ENCODE measurements at regions not wholly inside any gene's neighbourhood (a gene's known extent, or its start where the extent isn't known, plus 50 kb on each side); places are given as distances from the start of the nearest gene placed in this dataset.

GRCh38 chr3:76656531-76657070 is 383.3 kb upstream of the ROBO2 start:
- TF ChIP-seq EGR1 (IDR thresholded peaks at IDR 0.05), result no peak
- no peak for TF ChIP-seq TCF12 (IDR thresholded peaks at IDR 0.05; ENCODE audit: low read depth)
- no peak for TF ChIP-seq CEBPB (IDR thresholded peaks at IDR 0.05)
- no peak for TF ChIP-seq FOXM1 (IDR thresholded peaks at IDR 0.05; ENCODE audit: borderline replicate concordance, low read depth)
- no peak for TF ChIP-seq EP300 (IDR thresholded peaks at IDR 0.05; ENCODE audit: borderline replicate concordance)
- no peak for TF ChIP-seq NFIC (IDR thresholded peaks at IDR 0.05)
- TF ChIP-seq, protein P1, sequence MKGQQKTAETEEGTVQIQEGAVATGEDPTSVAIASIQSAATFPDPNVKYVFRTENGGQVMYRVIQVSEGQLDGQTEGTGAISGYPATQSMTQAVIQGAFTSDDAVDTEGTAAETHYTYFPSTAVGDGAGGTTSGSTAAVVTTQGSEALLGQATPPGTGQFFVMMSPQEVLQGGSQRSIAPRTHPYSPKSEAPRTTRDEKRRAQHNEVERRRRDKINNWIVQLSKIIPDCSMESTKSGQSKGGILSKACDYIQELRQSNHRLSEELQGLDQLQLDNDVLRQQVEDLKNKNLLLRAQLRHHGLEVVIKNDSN (IDR thresholded peaks at IDR 0.05), result no peak
- TF ChIP-seq CREB1 (IDR thresholded peaks at IDR 0.05; ENCODE audit: low read depth), result no peak

- TF ChIP-seq RAD21 (IDR thresholded peaks at IDR 0.05; ENCODE audit: low read depth) (no peak), EGR1 (IDR thresholded peaks at IDR 0.05) (no peak), TEAD4 (IDR thresholded peaks at IDR 0.05) (no peak), YY1 (IDR thresholded peaks at IDR 0.05; ENCODE audit: low read depth) (no peak), TAF1 (IDR thresholded peaks at IDR 0.05; ENCODE audit: low read depth) (no peak), EP300 (IDR thresholded peaks at IDR 0.05; ENCODE audit: borderline replicate concordance) (no peak)
- TF ChIP-seq, protein P2, sequence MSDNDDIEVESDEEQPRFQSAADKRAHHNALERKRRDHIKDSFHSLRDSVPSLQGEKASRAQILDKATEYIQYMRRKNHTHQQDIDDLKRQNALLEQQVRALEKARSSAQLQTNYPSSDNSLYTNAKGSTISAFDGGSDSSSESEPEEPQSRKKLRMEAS (IDR thresholded peaks at IDR 0.05), result no peak
Measured at GRCh38 chr3:76657909-76658308, 382.0 kb upstream of the ROBO2 start.

- no peak for TF ChIP-seq CEBPB (IDR thresholded peaks at IDR 0.05)
- TF ChIP-seq YY1 (IDR thresholded peaks at IDR 0.05; ENCODE audit: low read depth), result no peak
- no peak for TF ChIP-seq EGR1 (IDR thresholded peaks at IDR 0.05)
Measured at GRCh38 chr3:76661527-76662250, 378.2 kb upstream of the ROBO2 start.

GRCh38 chr3:76664816-76665215 is 375.1 kb upstream of the ROBO2 start:
- TF ChIP-seq FOXM1 (IDR thresholded peaks at IDR 0.05; ENCODE audit: borderline replicate concordance, low read depth) (no peak), EGR1 (IDR thresholded peaks at IDR 0.05) (no peak), ZBTB7A (IDR thresholded peaks at IDR 0.05; ENCODE audit: low read depth) (no peak), CREB1 (IDR thresholded peaks at IDR 0.05; ENCODE audit: low read depth) (no peak), EP300 (IDR thresholded peaks at IDR 0.05; ENCODE audit: borderline replicate concordance) (no peak), RAD21 (IDR thresholded peaks at IDR 0.05; ENCODE audit: low read depth) (no peak), CEBPB (IDR thresholded peaks at IDR 0.05) (no peak), TEAD4 (IDR thresholded peaks at IDR 0.05) (no peak), YY1 (IDR thresholded peaks at IDR 0.05; ENCODE audit: low read depth) (no peak), TAF1 (IDR thresholded peaks at IDR 0.05; ENCODE audit: low read depth) (no peak), NFIC (IDR thresholded peaks at IDR 0.05) (no peak), TCF12 (IDR thresholded peaks at IDR 0.05; ENCODE audit: low read depth) (no peak)
- TF ChIP-seq, protein P1 (IDR thresholded peaks at IDR 0.05), result no peak
- TF ChIP-seq, protein P2 (IDR thresholded peaks at IDR 0.05), result no peak
- TF ChIP-seq, protein P3, sequence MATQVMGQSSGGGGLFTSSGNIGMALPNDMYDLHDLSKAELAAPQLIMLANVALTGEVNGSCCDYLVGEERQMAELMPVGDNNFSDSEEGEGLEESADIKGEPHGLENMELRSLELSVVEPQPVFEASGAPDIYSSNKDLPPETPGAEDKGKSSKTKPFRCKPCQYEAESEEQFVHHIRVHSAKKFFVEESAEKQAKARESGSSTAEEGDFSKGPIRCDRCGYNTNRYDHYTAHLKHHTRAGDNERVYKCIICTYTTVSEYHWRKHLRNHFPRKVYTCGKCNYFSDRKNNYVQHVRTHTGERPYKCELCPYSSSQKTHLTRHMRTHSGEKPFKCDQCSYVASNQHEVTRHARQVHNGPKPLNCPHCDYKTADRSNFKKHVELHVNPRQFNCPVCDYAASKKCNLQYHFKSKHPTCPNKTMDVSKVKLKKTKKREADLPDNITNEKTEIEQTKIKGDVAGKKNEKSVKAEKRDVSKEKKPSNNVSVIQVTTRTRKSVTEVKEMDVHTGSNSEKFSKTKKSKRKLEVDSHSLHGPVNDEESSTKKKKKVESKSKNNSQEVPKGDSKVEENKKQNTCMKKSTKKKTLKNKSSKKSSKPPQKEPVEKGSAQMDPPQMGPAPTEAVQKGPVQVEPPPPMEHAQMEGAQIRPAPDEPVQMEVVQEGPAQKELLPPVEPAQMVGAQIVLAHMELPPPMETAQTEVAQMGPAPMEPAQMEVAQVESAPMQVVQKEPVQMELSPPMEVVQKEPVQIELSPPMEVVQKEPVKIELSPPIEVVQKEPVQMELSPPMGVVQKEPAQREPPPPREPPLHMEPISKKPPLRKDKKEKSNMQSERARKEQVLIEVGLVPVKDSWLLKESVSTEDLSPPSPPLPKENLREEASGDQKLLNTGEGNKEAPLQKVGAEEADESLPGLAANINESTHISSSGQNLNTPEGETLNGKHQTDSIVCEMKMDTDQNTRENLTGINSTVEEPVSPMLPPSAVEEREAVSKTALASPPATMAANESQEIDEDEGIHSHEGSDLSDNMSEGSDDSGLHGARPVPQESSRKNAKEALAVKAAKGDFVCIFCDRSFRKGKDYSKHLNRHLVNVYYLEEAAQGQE (IDR thresholded peaks at IDR 0.05; ENCODE audit: low read depth), result no peak

GRCh38 chr3:76668653-76669052 is 371.2 kb upstream of the ROBO2 start:
- TF ChIP-seq TEAD4 (IDR thresholded peaks at IDR 0.05) (no peak), EP300 (IDR thresholded peaks at IDR 0.05; ENCODE audit: borderline replicate concordance) (no peak), NFIC (IDR thresholded peaks at IDR 0.05) (no peak), EGR1 (IDR thresholded peaks at IDR 0.05) (no peak), CREB1 (IDR thresholded peaks at IDR 0.05; ENCODE audit: low read depth) (no peak), FOXM1 (IDR thresholded peaks at IDR 0.05; ENCODE audit: borderline replicate concordance, low read depth) (no peak), ZBTB7A (IDR thresholded peaks at IDR 0.05; ENCODE audit: low read depth) (no peak), YY1 (IDR thresholded peaks at IDR 0.05; ENCODE audit: low read depth) (no peak), TAF1 (IDR thresholded peaks at IDR 0.05; ENCODE audit: low read depth) (no peak), CEBPB (IDR thresholded peaks at IDR 0.05) (no peak), RAD21 (IDR thresholded peaks at IDR 0.05; ENCODE audit: low read depth) (no peak)
- TF ChIP-seq, protein P3 (IDR thresholded peaks at IDR 0.05; ENCODE audit: low read depth), result no peak
- TF ChIP-seq, protein P1 (IDR thresholded peaks at IDR 0.05), result no peak
- TF ChIP-seq, protein P2 (IDR thresholded peaks at IDR 0.05), result no peak
